GM10248 (cell line): ENCODE measurements at regions not wholly inside any gene's neighbourhood (a gene's known extent, or its start where the extent isn't known, plus 50 kb on each side); places are given as distances from the start of the nearest gene placed in this dataset.

Experiments
- CTCF ChIA-PET: fragments of 300-600 bp; sonication (Branson Sonifier 250); formaldehyde crosslinking; extraction: SDS; loops from one replicate; lab custom pipeline; 2021; ENCODE audit warnings: antibody characterized with exemption; lab: Yijun Ruan, JAX
- POLR2A ChIA-PET: fragments of 350-650 bp; sonication (Branson Sonifier 250); formaldehyde crosslinking; extraction: SDS; loops from one replicate; lab custom pipeline; 2020; ENCODE audit warnings: antibody characterized with exemption; lab: Yijun Ruan, JAX
- DNase-seq: peaks from one replicate; pipeline ENCODE4 v3.0.0; 2012; ENCODE audit errors: extremely low spot score
- TF ChIP-seq, protein P1 (sequence below): IDR thresholded peaks from 2 replicates; pipeline ENCODE4 v1.5.1; 2012; ENCODE audit warnings: mild to moderate bottlenecking, low read depth; ENCODE audit errors: extremely low read depth, missing control alignments, control extremely low read depth

DNA sequence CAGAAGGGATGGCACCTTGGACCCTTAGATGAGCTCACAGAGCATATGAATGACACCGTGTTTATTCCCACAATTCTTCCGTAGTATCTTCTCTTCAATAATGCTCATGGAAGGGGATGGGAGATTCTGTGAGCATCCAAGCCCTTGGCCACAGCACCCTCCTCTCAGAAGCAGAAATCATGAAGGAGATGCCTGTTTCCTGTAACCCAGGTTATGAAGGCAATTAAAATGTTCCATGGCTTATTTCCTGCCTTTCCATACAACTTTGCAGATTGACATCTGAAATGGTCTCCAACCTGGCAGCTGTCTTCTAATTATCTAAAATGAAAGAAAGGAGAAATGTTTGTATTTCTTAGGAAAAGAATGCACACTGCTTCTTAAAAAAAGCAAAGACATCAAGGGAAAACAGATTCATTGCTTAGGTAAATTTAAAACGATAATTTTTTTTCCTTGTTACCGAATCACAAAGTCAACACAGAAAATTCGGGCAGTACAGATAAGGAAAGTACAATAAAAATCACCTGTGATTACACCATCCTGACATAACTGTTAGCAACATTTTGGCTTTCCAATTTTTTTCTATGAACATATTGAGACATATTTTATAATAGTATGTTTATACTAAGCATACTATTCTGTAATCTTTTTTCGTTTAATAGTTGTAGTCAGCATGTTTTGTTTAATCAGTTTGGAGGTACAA lies 128.5 kb downstream of the SQOR start:
- TF ChIP-seq, protein P1, sequence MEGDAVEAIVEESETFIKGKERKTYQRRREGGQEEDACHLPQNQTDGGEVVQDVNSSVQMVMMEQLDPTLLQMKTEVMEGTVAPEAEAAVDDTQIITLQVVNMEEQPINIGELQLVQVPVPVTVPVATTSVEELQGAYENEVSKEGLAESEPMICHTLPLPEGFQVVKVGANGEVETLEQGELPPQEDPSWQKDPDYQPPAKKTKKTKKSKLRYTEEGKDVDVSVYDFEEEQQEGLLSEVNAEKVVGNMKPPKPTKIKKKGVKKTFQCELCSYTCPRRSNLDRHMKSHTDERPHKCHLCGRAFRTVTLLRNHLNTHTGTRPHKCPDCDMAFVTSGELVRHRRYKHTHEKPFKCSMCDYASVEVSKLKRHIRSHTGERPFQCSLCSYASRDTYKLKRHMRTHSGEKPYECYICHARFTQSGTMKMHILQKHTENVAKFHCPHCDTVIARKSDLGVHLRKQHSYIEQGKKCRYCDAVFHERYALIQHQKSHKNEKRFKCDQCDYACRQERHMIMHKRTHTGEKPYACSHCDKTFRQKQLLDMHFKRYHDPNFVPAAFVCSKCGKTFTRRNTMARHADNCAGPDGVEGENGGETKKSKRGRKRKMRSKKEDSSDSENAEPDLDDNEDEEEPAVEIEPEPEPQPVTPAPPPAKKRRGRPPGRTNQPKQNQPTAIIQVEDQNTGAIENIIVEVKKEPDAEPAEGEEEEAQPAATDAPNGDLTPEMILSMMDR: no peak
- no peak for DNase-seq
- CTCF ChIA-PET: interaction anchor here (1.6 kb wide), 1 partner anchor 16 kb away, joined by 4 read pairs; no protein-coding TSS in a partner anchor
- POLR2A ChIA-PET: no interaction called here

DNA sequence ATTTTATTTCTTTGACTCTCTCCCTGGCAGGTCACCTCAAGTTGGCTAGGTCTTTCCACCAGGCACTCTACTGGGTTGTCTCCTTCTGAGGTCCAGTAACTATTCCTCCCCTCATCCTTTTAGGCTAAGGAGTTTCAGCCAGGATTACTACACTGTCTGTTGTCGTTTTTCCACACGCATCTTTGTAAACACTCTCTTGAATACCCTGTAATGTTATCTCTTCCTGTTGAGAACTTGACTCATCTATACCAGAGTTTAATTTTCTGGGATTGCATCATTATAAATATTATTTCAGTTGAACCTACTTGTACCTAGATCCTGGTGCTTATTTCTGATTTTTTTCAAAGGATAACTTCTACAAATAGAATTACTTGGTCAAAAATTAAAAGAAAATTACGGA lies 138.3 kb downstream of the SQOR start:
- CTCF ChIA-PET: no interaction called here
- TF ChIP-seq, protein P1: no peak
- POLR2A ChIA-PET: no interaction called here
- DNase-seq: no peak

DNA sequence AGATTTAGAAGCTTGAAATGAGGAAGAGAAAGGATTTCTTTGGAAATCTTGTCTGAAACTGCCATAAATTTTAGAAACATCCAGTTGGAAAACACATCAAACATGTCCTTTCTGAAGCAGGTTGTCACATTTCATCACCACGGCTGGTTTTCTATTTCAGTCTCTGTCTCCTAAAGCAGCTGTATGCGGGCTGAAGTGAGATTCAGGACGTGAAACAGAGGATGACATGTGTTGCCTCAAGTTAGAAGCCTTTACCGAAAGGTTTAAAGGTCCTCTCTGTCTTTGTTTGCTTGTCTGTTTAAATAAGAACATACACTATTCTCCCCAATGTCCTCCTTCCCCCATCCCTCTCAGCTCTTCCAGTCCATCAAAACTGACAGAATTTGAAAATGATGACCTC lies 141.9 kb downstream of the SQOR start:
- DNase-seq: no peak
- ChIA-PET CTCF (no interaction called here), POLR2A (no interaction called here)
- TF ChIP-seq, protein P1: no peak

DNA sequence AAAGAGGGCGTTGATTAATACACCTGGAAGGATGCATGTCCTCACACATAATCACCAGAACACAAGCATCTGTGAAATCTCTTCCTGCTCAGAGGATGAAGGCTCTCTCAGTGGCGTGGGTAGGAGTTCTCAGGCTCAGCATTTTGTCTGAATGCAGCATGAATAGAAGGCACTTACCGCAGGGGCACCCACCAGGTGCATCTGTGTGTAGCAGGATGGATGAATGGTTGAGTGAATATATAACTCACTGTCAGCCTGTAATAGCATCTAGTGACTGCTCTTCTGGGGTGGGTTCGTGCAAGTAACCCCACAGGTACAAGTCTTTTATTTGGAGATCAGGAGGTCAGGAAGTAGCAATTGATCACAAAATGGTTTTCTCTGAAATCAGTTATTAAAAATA lies 143.0 kb downstream of the SQOR start:
- no peak for DNase-seq
- POLR2A ChIA-PET: no interaction called here
- TF ChIP-seq, protein P1: no peak
- CTCF ChIA-PET: interaction anchor here (0.6 to 1.0 kb wide), 2 partner anchors 12 to 16 kb away, joined by 3 read pairs; no protein-coding TSS in a partner anchor

DNA sequence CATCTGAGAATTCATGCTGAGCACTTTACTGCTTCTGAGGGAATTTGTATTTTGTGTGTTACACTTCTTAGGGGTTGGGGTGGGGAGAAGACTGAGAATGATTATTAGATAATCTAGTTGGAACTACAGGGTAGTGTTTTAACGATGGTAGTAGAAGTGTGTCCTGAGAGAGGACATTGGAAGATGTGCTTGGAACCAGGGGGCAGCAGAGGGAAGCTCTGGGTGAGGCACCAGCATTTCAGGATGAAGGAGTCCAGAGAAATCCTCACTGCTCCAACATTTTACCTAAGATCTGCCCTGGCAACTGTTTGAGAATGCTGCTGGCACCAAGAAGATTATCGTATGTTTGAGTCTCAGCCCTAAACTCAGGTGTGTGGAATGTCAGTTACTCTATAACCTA lies 145.5 kb downstream of the SQOR start:
- ChIA-PET POLR2A (no interaction called here), CTCF (interaction anchor here (0.8 to 1.4 kb wide), 2 partner anchors 14 to 65 kb away, joined by 3 to 4 read pairs; no protein-coding TSS in a partner anchor)

DNA sequence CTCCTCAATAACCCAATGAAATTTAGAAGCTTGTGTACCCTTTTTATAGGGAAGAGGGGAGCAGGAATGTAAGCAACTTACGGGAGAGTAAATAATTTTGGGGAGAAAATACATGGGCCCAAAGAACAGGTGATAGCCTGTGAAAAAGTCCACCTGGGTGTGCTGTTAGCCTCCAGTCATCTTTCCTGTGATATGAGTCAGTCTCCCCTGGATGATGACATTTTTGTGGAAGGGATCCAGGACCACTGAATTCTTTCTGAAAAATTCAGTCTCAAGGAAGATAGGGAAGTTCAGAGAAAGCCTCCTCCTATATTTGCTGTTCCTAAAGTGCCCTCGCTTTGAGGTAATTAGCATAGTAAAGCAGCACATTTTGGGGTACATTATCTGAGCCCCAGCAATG lies 149.8 kb downstream of the SQOR start:
- no peak for DNase-seq
- CTCF ChIA-PET: interaction anchor here (1.4 kb wide), 1 partner anchor 10 kb away, joined by 4 read pairs; no protein-coding TSS in a partner anchor
- TF ChIP-seq, protein P1: no peak
- POLR2A ChIA-PET: no interaction called here

More for the DNA sequence above, 145.5 kb downstream of the SQOR start:
- TF ChIP-seq, protein P1: no peak
- no peak for DNase-seq
